ENCODE measurements at regions not wholly inside any gene's neighbourhood (a gene's known extent, or its start where the extent isn't known, plus 50 kb on each side); places are given as distances from the start of the nearest gene placed in this dataset.

DNA sequence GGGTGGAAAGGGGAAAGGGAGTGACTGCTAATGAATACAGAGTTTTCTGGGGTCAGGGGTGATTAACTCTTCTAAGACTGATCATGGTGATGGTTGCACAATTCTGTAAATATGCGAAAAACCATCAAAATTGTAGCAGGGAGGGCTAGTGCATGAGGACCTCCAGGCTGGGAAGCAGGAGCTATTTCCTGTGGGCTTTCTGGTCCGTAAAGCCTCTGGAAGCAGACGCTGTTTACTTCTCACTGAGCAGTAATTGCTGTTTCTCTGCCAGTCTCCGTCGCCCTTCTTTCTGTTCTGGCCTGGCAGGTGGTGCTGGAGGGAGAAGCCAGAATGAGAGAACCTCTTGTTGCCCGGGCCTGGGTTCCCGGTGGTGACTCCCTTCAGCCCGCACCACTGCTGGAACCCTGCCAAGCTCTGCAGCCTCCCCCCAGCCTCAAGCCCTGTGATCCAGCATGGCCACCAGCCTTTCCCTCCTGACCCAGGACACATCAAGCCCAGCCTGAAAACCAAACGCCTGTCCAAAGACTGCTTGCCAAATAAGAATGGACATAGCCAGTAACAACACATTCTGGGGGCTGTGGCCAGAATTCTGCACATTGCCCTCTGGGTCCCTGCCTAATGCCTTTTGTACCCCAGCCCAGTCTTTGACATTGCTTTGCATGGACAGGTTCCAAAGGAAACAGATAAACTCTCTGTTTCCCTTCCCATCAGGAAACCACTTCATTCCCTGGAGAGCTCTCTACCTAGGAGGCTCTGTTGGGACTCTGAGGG lies 201.0 kb upstream of the NAV2 start:
- Histone ChIP-seq H3K27me3 (no peaks in the 10 kb centered on the region), H3K4me3 (no peak overlapping the region), H3K9me3 (ENCODE audit: low read depth) (no peaks in the 10 kb centered on the region), H3K4me2 (no peak overlapping the region), H4K20me1 (ENCODE audit: insufficient read depth, poor library complexity, severe bottlenecking) (no peaks in the 10 kb centered on the region), H2AFZ (no peak overlapping the region), H3K79me2 (no peaks in the 10 kb centered on the region), H3K9me2 (replicated peaks; ENCODE audit: insufficient read depth) (no peaks in the 10 kb centered on the region), H3K4me1 (ENCODE audit: insufficient read depth) (no peaks in the 10 kb centered on the region), H3K27ac (no peak overlapping the region), H3K36me3 (replicated peaks; ENCODE audit: insufficient read depth, low read depth) (no peaks in the 10 kb centered on the region)
- WGBS (ENCODE audit: low lambda C conversion rate, missing lambda C conversion rate) = 74% methylated on average over 9 of the region's 9 CpGs
- no peak for TF ChIP-seq EZH2 (IDR thresholded peaks at IDR 0.05; ENCODE audit: borderline replicate concordance)
- TF ChIP-seq, protein P1, sequence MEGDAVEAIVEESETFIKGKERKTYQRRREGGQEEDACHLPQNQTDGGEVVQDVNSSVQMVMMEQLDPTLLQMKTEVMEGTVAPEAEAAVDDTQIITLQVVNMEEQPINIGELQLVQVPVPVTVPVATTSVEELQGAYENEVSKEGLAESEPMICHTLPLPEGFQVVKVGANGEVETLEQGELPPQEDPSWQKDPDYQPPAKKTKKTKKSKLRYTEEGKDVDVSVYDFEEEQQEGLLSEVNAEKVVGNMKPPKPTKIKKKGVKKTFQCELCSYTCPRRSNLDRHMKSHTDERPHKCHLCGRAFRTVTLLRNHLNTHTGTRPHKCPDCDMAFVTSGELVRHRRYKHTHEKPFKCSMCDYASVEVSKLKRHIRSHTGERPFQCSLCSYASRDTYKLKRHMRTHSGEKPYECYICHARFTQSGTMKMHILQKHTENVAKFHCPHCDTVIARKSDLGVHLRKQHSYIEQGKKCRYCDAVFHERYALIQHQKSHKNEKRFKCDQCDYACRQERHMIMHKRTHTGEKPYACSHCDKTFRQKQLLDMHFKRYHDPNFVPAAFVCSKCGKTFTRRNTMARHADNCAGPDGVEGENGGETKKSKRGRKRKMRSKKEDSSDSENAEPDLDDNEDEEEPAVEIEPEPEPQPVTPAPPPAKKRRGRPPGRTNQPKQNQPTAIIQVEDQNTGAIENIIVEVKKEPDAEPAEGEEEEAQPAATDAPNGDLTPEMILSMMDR (IDR thresholded peaks at IDR 0.05; ENCODE audit: poor library complexity) = no peak
- TF ChIP-seq EZH2phosphoT487 (IDR thresholded peaks at IDR 0.05; ENCODE audit: low read depth, severe bottlenecking, unreplicated experiment) = no peak
- DNase-seq (ENCODE audit: low spot score) = no peak

DNA sequence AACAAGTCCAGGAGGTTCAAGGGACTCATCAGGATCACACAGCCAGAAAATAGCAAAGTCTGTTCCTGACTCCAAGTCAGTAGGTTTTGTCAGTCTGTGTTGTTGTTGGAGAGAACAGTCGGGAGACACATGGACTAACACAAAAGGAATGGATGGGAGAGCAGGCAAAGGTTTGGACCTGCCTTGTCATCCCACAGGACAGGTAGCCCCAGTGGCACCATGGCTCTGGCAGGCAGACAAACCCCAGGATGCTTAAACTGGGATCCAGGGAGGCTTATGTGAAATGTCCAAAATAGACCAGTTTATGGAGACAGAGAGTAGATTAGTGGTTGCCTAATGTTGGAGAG lies 201.6 kb upstream of the NAV2 start:
- no peaks in the 10 kb centered on the region for H3K79me2 ChIP-seq
- H3K4me1 ChIP-seq (ENCODE audit: insufficient read depth) = no peaks in the 10 kb centered on the region
- no peak overlapping the region for H3K27ac ChIP-seq
- no peak overlapping the region for H3K4me3 ChIP-seq
- H4K20me1 ChIP-seq (ENCODE audit: insufficient read depth, poor library complexity, severe bottlenecking) = no peaks in the 10 kb centered on the region
- H3K36me3 ChIP-seq (replicated peaks; ENCODE audit: insufficient read depth, low read depth) = no peaks in the 10 kb centered on the region
- no peaks in the 10 kb centered on the region for H3K9me2 ChIP-seq (replicated peaks; ENCODE audit: insufficient read depth)
- no peaks in the 10 kb centered on the region for H3K9me3 ChIP-seq (ENCODE audit: low read depth)
- TF ChIP-seq, protein P1 (IDR thresholded peaks at IDR 0.05; ENCODE audit: poor library complexity) = no peak
- TF ChIP-seq EZH2 (IDR thresholded peaks at IDR 0.05; ENCODE audit: borderline replicate concordance) (no peak), EZH2phosphoT487 (IDR thresholded peaks at IDR 0.05; ENCODE audit: low read depth, severe bottlenecking, unreplicated experiment) (no peak)
- DNase-seq (ENCODE audit: low spot score) = no peak
- no peak overlapping the region for H3K4me2 ChIP-seq
- 75% methylated on average over 1 of the region's 1 CpG for WGBS (ENCODE audit: low lambda C conversion rate, missing lambda C conversion rate)
- no peaks in the 10 kb centered on the region for H3K27me3 ChIP-seq
- H2AFZ ChIP-seq = no peak overlapping the region

DNA sequence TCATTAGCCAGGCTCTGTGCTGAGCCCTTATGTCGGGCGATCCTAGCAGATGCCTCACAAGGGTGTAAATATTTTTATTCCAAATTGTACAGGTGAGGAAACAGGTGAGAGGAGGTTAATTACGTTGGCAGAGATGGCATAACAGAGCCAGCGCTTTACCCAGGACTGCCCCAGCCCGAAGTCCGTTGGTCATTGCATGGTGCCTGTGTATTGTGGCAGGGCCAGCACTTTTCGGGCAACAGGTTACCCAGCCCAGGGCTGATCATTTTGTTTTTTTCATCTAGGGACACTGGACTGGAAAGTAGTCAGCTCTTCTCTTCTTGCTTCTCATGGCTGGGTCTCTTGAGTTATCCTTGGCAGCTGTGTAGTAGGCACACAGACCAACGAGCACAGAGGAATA lies 202.2 kb upstream of the NAV2 start:
- TF ChIP-seq, protein P1 (IDR thresholded peaks at IDR 0.05; ENCODE audit: poor library complexity) = no peak
- 77% methylated on average over 8 of the region's 8 CpGs for WGBS (ENCODE audit: low lambda C conversion rate, missing lambda C conversion rate)
- no peaks in the 10 kb centered on the region for H3K36me3 ChIP-seq (replicated peaks; ENCODE audit: insufficient read depth, low read depth)
- no peaks in the 10 kb centered on the region for H4K20me1 ChIP-seq (ENCODE audit: insufficient read depth, poor library complexity, severe bottlenecking)
- no peak overlapping the region for H3K27ac ChIP-seq
- H3K9me3 ChIP-seq (ENCODE audit: low read depth) = no peaks in the 10 kb centered on the region
- H3K27me3 ChIP-seq = no peaks in the 10 kb centered on the region
- H3K4me2 ChIP-seq = no peak overlapping the region
- H2AFZ ChIP-seq = no peak overlapping the region
- H3K79me2 ChIP-seq = no peaks in the 10 kb centered on the region
- no peaks in the 10 kb centered on the region for H3K4me1 ChIP-seq (ENCODE audit: insufficient read depth)
- H3K9me2 ChIP-seq (replicated peaks; ENCODE audit: insufficient read depth) = no peaks in the 10 kb centered on the region
- no peak for DNase-seq (ENCODE audit: low spot score)
- H3K4me3 ChIP-seq = no peak overlapping the region

DNA sequence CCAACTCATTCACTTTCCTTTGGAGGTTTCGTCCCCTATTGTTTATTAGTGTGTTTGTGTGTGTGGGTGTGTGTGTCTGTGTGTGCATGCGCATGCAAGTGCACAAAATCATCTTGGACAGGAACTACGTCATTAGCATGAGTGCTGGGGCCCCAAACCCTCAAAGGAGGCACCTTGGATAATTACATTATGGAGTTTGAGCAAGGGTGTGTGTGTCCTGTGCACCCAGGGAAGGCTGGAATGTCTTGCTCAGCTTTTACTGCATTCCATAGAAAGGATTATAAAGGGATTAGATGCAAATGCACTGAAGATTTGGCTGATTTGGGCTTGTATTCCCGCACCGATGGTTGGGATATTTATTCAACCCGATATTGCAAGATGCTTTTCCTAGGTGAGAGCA lies 203.4 kb upstream of the NAV2 start:
- Histone ChIP-seq H3K9me3 (ENCODE audit: low read depth) (no peaks in the 10 kb centered on the region), H3K36me3 (replicated peaks; ENCODE audit: insufficient read depth, low read depth) (no peaks in the 10 kb centered on the region), H3K27me3 (no peaks in the 10 kb centered on the region), H2AFZ (no peak overlapping the region), H4K20me1 (ENCODE audit: insufficient read depth, poor library complexity, severe bottlenecking) (no peaks in the 10 kb centered on the region), H3K4me1 (ENCODE audit: insufficient read depth) (no peaks in the 10 kb centered on the region), H3K4me2 (no peak overlapping the region), H3K27ac (no peak overlapping the region), H3K4me3 (no peak overlapping the region), H3K79me2 (no peaks in the 10 kb centered on the region), H3K9me2 (replicated peaks; ENCODE audit: insufficient read depth) (no peaks in the 10 kb centered on the region)
- DNase-seq (ENCODE audit: low spot score) = no peak
- TF ChIP-seq EZH2phosphoT487 (IDR thresholded peaks at IDR 0.05; ENCODE audit: low read depth, severe bottlenecking, unreplicated experiment) = no peak
- TF ChIP-seq, protein P1 (IDR thresholded peaks at IDR 0.05; ENCODE audit: poor library complexity) = no peak
- no peak for TF ChIP-seq EZH2 (IDR thresholded peaks at IDR 0.05; ENCODE audit: borderline replicate concordance)
- WGBS (ENCODE audit: low lambda C conversion rate, missing lambda C conversion rate) = 65% methylated on average over 6 of the region's 6 CpGs
